H1 (cell line): ENCODE measurements at regions not wholly inside any gene's neighbourhood (a gene's known extent, or its start where the extent isn't known, plus 50 kb on each side); places are given as distances from the start of the nearest gene placed in this dataset.

Experiments
- CTCF ChIA-PET: fragments of 300-600 bp; sonication (Branson Sonifier 250); formaldehyde crosslinking; loops from one replicate; lab custom pipeline; 2021; ENCODE audit not compliant: partially characterized antibody; lab: Charles Lee
- POLR2A ChIA-PET: fragments of 300-600 bp; sonication (Branson Sonifier 250); formaldehyde crosslinking; loops from one replicate; lab custom pipeline; 2021; ENCODE audit warnings: inconsistent platforms; ENCODE audit not compliant: partially characterized antibody; lab: Charles Lee
- DNase-seq, 2 experiments: peaks; one replicate each; pipeline versions ENCODE4 v3.0.0 to v3.0.0-alpha.2; 2010 to 2022; ENCODE audit warnings: low spot score in 2 of 2, low read depth in 1 of 2, mixed read lengths in 1 of 2
- FAIRE-seq: peaks from 2 replicates; lab custom pipeline; 2011; peaks lifted over from hg19 to GRCh38; lab: Jason Lieb, UNC
- H2AFZ ChIP-seq: 2 replicates; pipeline ENCODE4 v1.8.1; 2012; ENCODE audit warnings: low read length, inconsistent platforms
- H2AK5ac ChIP-seq: 2 replicates; pipeline ENCODE4 v1.6.1; 2013; ENCODE audit warnings: low read depth, low read length
- H2BK120ac ChIP-seq: replicated peaks from 2 replicates; pipeline ENCODE3; 2013; ENCODE audit warnings: low read depth, low read length, inconsistent platforms
- H2BK12ac ChIP-seq: 2 replicates; pipeline ENCODE4 v1.6.1; 2013; ENCODE audit warnings: low read depth, low read length
- H2BK15ac ChIP-seq: 2 replicates; pipeline ENCODE4 v1.6.1; 2013; ENCODE audit warnings: low read length
- H2BK20ac ChIP-seq: 2 replicates; pipeline ENCODE4 v1.6.1; 2013; ENCODE audit warnings: low read length
- H2BK5ac ChIP-seq: 2 replicates; pipeline ENCODE4 v1.6.1; 2013; ENCODE audit warnings: low read depth, low read length
- H3K14ac ChIP-seq: 2 replicates; pipeline ENCODE4 v1.6.1; 2013; ENCODE audit warnings: inconsistent platforms; ENCODE audit not compliant: insufficient read length
- H3K18ac ChIP-seq: 2 replicates; pipeline ENCODE4 v1.6.1; 2013; ENCODE audit warnings: low read length; ENCODE audit errors: extremely low read depth
- H3K23ac ChIP-seq: 2 replicates; pipeline ENCODE4 v1.6.1; 2013; ENCODE audit warnings: inconsistent platforms; ENCODE audit not compliant: insufficient read length
- H3K23me2 ChIP-seq: 2 replicates; pipeline ENCODE4 v1.6.1; 2013; ENCODE audit warnings: low read depth, low read length
- H3K27ac ChIP-seq: 2 replicates; pipeline ENCODE4 v1.6.1; 2011; ENCODE audit warnings: low read depth, low read length, inconsistent platforms
- H3K27me3 ChIP-seq, 4 experiments: replicated peaks in 1 of 4; 1 replicate in 1 of 4; 2 replicates in 3 of 4; pipeline versions ENCODE4 v1.6.1 to v1.8.1; 2011 to 2013; ENCODE audit warnings: low read length in 3 of 4, mild to moderate bottlenecking in 3 of 4, inconsistent platforms in 2 of 4, mixed read lengths in 2 of 4, moderate library complexity in 1 of 4; ENCODE audit not compliant: control insufficient read depth in 3 of 4, insufficient read depth in 3 of 4; ENCODE audit errors: extremely low read depth in 1 of 4
- H3K36me3 ChIP-seq, 4 experiments: 2 replicates each; pipeline versions ENCODE4 v1.6.1 to v1.8.1; 2011 to 2013; ENCODE audit warnings: mild to moderate bottlenecking in 4 of 4, low read length in 3 of 4, moderate library complexity in 2 of 4, control low read depth in 1 of 4, inconsistent platforms in 1 of 4; ENCODE audit not compliant: insufficient read depth in 4 of 4, control insufficient read depth in 2 of 4
- H3K4ac ChIP-seq: replicated peaks from 2 replicates; pipeline ENCODE3; 2013; ENCODE audit warnings: low read length, low read depth, mixed read lengths, inconsistent platforms; ENCODE audit not compliant: insufficient read length
- H3K4me1 ChIP-seq, 4 experiments: replicated peaks in 1 of 4; 1 replicate in 1 of 4; 2 replicates in 3 of 4; pipeline versions ENCODE4 v1.6.1 to v1.8.1; 2011 to 2013; ENCODE audit warnings: low read length in 3 of 4, inconsistent platforms in 2 of 4, mixed read lengths in 1 of 4; ENCODE audit not compliant: insufficient read depth in 4 of 4, control insufficient read depth in 3 of 4
- H3K4me2 ChIP-seq, 2 experiments: 2 replicates each; pipeline versions ENCODE4 v1.6.1 to v1.8.1; 2011 to 2013; ENCODE audit warnings: low read depth in 2 of 2, low read length in 2 of 2, control low read depth in 1 of 2, inconsistent platforms in 1 of 2, mild to moderate bottlenecking in 1 of 2; ENCODE audit not compliant: insufficient read depth in 1 of 2
- H3K4me3 ChIP-seq, 4 experiments: fragments of 200-600, 300-600 bp in 1 of 4; sonication (generic), shearing (Covaris generic), sonication (Bioruptor Twin) in 1 of 4; 2 replicates each; pipeline versions ENCODE4 v1.5.1 to v1.8.1; 2011 to 2016; ENCODE audit warnings: low read length in 4 of 4, low read depth in 3 of 4, control low read depth in 2 of 4, inconsistent platforms in 2 of 4, mild to moderate bottlenecking in 2 of 4, mixed read lengths in 1 of 4, moderate library complexity in 1 of 4; ENCODE audit not compliant: insufficient read depth in 2 of 4; ENCODE audit errors: extremely low read depth in 1 of 4
- H3K56ac ChIP-seq: replicated peaks from 2 replicates; pipeline ENCODE3; 2013; ENCODE audit warnings: low read depth, mild to moderate bottlenecking, mixed read lengths, low read length, inconsistent platforms; ENCODE audit not compliant: insufficient read length
- H3K79me1 ChIP-seq: 2 replicates; pipeline ENCODE4 v1.6.1; 2013; ENCODE audit warnings: low read depth, low read length, control low read depth
- H3K79me2 ChIP-seq, 2 experiments: 2 replicates each; pipeline versions ENCODE4 v1.6.1 to v1.8.1; 2012 to 2013; ENCODE audit warnings: low read length in 2 of 2, mild to moderate bottlenecking in 2 of 2, inconsistent platforms in 1 of 2; ENCODE audit not compliant: insufficient read depth in 2 of 2, control insufficient read depth in 1 of 2
- H3K9ac ChIP-seq, 4 experiments: replicated peaks in 1 of 4; 1 replicate in 1 of 4; 2 replicates in 3 of 4; pipeline versions ENCODE4 v1.6.1 to v1.8.1; 2011 to 2013; ENCODE audit warnings: low read depth in 3 of 4, low read length in 3 of 4, control low read depth in 2 of 4, mild to moderate bottlenecking in 2 of 4, moderate library complexity in 2 of 4, inconsistent platforms in 1 of 4; ENCODE audit errors: extremely low read depth in 1 of 4
- H3K9me3 ChIP-seq, 2 experiments: 2 replicates each; pipeline versions ENCODE4 v1.6.1 to v1.8.1; 2012 to 2013; ENCODE audit warnings: mild to moderate bottlenecking in 2 of 2, moderate library complexity in 2 of 2, control low read depth in 1 of 2, inconsistent platforms in 1 of 2, low read depth in 1 of 2, low read length in 1 of 2, mixed read lengths in 1 of 2; ENCODE audit not compliant: insufficient read depth in 2 of 2
- H4K20me1 ChIP-seq, 2 experiments: replicated peaks in 1 of 2; 2 replicates each; pipeline versions ENCODE3 to v1.8.1; 2011 to 2013; ENCODE audit warnings: inconsistent platforms in 2 of 2, low read length in 2 of 2, mild to moderate bottlenecking in 1 of 2; ENCODE audit not compliant: insufficient read depth in 2 of 2, control insufficient read depth in 1 of 2
- H4K5ac ChIP-seq: 2 replicates; pipeline ENCODE4 v1.6.1; 2013; ENCODE audit warnings: low read length, low read depth, mixed read lengths, inconsistent platforms; ENCODE audit not compliant: insufficient read length
- H4K8ac ChIP-seq: 2 replicates; pipeline ENCODE4 v1.8.0; 2013; ENCODE audit warnings: mild to moderate bottlenecking, moderate library complexity, low read length, inconsistent platforms; ENCODE audit not compliant: insufficient read depth; ENCODE audit errors: extremely low read depth
- H4K91ac ChIP-seq: replicated peaks from 2 replicates; pipeline ENCODE3; 2013; ENCODE audit warnings: low read length, mixed read lengths, inconsistent platforms; ENCODE audit not compliant: insufficient read length
- CTBP2 ChIP-seq: IDR thresholded peaks from 2 replicates; pipeline ENCODE4 v1.7.0; 2011; ENCODE audit warnings: borderline replicate concordance, mild to moderate bottlenecking, moderate library complexity, mixed read lengths, low read length; ENCODE audit not compliant: insufficient read depth, insufficient read length
- EZH2 ChIP-seq: fragments of 200-600 bp; sonication (generic); IDR thresholded peaks from 2 replicates; pipeline ENCODE4 v1.7.1; 2012; ENCODE audit warnings: low read depth, mild to moderate bottlenecking, moderate library complexity, low read length, inconsistent platforms; ENCODE audit not compliant: severe bottlenecking
- GTF2F1 ChIP-seq: IDR thresholded peaks from 2 replicates; pipeline ENCODE4 v1.6.1; 2012; ENCODE audit warnings: low read depth, low read length, improper control_type of control experiment, borderline replicate concordance
- NRF1 ChIP-seq: IDR thresholded peaks from 2 replicates; pipeline ENCODE4 v1.6.1; 2011; ENCODE audit warnings: mild to moderate bottlenecking, low read depth, low read length, improper control_type of control experiment
- WGBS, 2 experiments: shearing (Covaris generic) in 1 of 2; methylation state at CpG; one replicate each; pipeline versions ENCODE4 v1.1.6 to v1.1.7; 2013 to 2015; ENCODE audit warnings: low lambda C conversion rate in 2 of 2, mixed read lengths in 2 of 2, inconsistent platforms in 1 of 2, low coverage in 1 of 2, missing lambda C conversion rate in 1 of 2; ENCODE audit not compliant: insufficient replicate concordance in 2 of 2, insufficient coverage in 1 of 2, insufficient read length in 1 of 2; ENCODE audit errors: extremely low coverage in 1 of 2, missing lambda C conversion rate in 1 of 2; 5-methylcytosine and 5-hydroxymethylcytosine counted together
- TF ChIP-seq, protein P1 (sequence below): IDR thresholded peaks from 2 replicates; pipeline ENCODE4 v1.6.1; 2011; ENCODE audit warnings: low read length, improper control_type of control experiment

DNA sequence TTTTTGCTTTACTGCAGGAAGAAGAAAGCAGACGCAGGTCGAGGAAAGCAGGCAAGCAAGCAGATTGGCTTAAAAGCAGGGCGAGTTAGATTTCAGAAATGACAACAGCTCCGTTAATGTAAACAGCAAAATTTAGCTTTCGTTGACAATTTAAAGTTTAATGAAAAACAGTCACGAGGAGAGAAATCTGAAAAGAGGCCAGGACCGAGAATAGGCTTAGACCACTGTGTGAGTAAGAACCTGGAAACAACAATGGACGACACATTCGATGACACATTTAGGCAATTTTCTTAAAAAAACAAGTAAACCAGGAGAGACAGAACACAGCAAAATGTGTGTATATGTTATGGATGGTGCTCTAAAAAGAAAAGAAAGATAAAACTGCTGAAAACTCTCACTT lies 155.3 kb downstream of the ISOC1 start:
- H2AFZ ChIP-seq, result no peak overlapping the region

More for the DNA sequence above, 155.3 kb downstream of the ISOC1 start:
- no peak for DNase-seq
- WGBS, 2 experiments, result 80% methylated on average over 9 of the region's 9 CpGs; no CpG with 5 or more reads in 1 of the 2 experiments
- no peaks in the 10 kb centered on the region for H4K20me1 ChIP-seq
- no peak overlapping the region for H2BK15ac ChIP-seq
- no peak overlapping the region for H2BK120ac ChIP-seq
- H3K27ac ChIP-seq, result no peak overlapping the region
- H3K23me2 ChIP-seq, result no peaks in the 10 kb centered on the region
- no peaks in the 10 kb centered on the region for H3K79me1 ChIP-seq
- H3K9ac ChIP-seq, result no peak overlapping the region
- no peak overlapping the region for H3K56ac ChIP-seq
- no peak overlapping the region for H3K4me3 ChIP-seq
- no peak overlapping the region for H3K14ac ChIP-seq
- no peaks in the 10 kb centered on the region for H3K36me3 ChIP-seq
- POLR2A ChIA-PET, result no interaction called here
- H2BK12ac ChIP-seq, result no peak overlapping the region
- H3K4me2 ChIP-seq, result no peak overlapping the region
- H3K9me3 ChIP-seq, result no peaks in the 10 kb centered on the region
- H3K4ac ChIP-seq, result no peak overlapping the region
- H2BK20ac ChIP-seq, result no peak overlapping the region
- H3K27me3 ChIP-seq, result no peaks in the 10 kb centered on the region
- no peaks in the 10 kb centered on the region for H3K4me1 ChIP-seq
- no peak overlapping the region for H3K23ac ChIP-seq
- no peak overlapping the region for H4K8ac ChIP-seq
- H4K5ac ChIP-seq, result no peak overlapping the region
- no peak overlapping the region for H2AK5ac ChIP-seq
- no peak for FAIRE-seq
- no peak overlapping the region for H2BK5ac ChIP-seq
- no peak for TF ChIP-seq GTF2F1
- TF ChIP-seq, protein P1, sequence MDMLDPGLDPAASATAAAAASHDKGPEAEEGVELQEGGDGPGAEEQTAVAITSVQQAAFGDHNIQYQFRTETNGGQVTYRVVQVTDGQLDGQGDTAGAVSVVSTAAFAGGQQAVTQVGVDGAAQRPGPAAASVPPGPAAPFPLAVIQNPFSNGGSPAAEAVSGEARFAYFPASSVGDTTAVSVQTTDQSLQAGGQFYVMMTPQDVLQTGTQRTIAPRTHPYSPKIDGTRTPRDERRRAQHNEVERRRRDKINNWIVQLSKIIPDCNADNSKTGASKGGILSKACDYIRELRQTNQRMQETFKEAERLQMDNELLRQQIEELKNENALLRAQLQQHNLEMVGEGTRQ, result no peak
- no peak for TF ChIP-seq NRF1
- no peak for TF ChIP-seq EZH2
- TF ChIP-seq CTBP2, result no peak
- TF ChIP-seq, all 59 proteins: peak for 0
- no peak overlapping the region for H4K91ac ChIP-seq
- H3K79me2 ChIP-seq, result no peaks in the 10 kb centered on the region
- no peak overlapping the region for H3K18ac ChIP-seq
- CTCF ChIA-PET, result no interaction called here
